Thoracic aorta (tissue), 2 donors: ENCODE measurements at regions not wholly inside any gene's neighbourhood (a gene's known extent, or its start where the extent isn't known, plus 50 kb on each side); places are given as distances from the start of the nearest gene placed in this dataset.

Experiments used
- ATAC-seq: fragments of 150-250 bp; one replicate; pipeline ENCODE4 v1.8.0; 2017; ENCODE audit warnings: low read depth; ENCODE audit not compliant: insufficient number of reproducible peaks, low FRiP score
- DNase-seq: peaks from one replicate; pipeline ENCODE4 v3.0.0-alpha.2; 2020; ENCODE audit warnings: low spot score
- H3K27ac ChIP-seq, 2 donors: fragments of 200-600 bp; sonication (generic); 1 replicate in 1 of 2; 2 replicates in 1 of 2; pipeline ENCODE4 v1.5.1; 2016; ENCODE audit warnings: mild to moderate bottlenecking in 2 of 2, moderate library complexity in 2 of 2
- H3K27me3 ChIP-seq: fragments of 200-600 bp; sonication (generic); replicated peaks from 2 replicates; pipeline ENCODE4 v1.6.0; 2016; ENCODE audit warnings: mild to moderate bottlenecking; ENCODE audit not compliant: insufficient read depth
- H3K36me3 ChIP-seq: fragments of 200-600 bp; sonication (generic); one replicate; pipeline ENCODE4 v1.5.1; 2016
- H3K4me1 ChIP-seq, 2 donors: fragments of 200-600 bp; sonication (generic); 1 replicate in 1 of 2; 2 replicates in 1 of 2; pipeline versions ENCODE4 v1.5.1 to v1.6.0; 2016; ENCODE audit warnings: low read depth in 2 of 2, mild to moderate bottlenecking in 1 of 2; ENCODE audit not compliant: control insufficient read depth in 1 of 2
- H3K4me3 ChIP-seq: fragments of 200-600 bp; sonication (generic); 2 replicates; pipeline ENCODE4 v1.5.1; 2016; ENCODE audit warnings: mild to moderate bottlenecking
- H3K9me3 ChIP-seq: fragments of 200-600 bp; sonication (generic); 2 replicates; pipeline ENCODE4 v1.5.1; 2016
- CTCF ChIP-seq: fragments of 200-600 bp; sonication (generic); IDR thresholded peaks from one replicate; pipeline ENCODE4 v1.5.1; 2019; ENCODE audit warnings: antibody characterized with exemption

GRCh38 chr17:70527364-70527888 lies 358.1 kb downstream of the KCNJ2 start:
- H3K4me1 ChIP-seq, result peaks cover 0 to 9% of the 10 kb centered on the region in 2 donors
- H3K36me3 ChIP-seq, result no peaks in the 10 kb centered on the region
- no peaks in the 10 kb centered on the region for H3K9me3 ChIP-seq
- no peak overlapping the region for H3K27ac ChIP-seq
- ATAC-seq (no peak), DNase-seq (no peak)
- H3K27me3 ChIP-seq, result no peaks in the 10 kb centered on the region
- no peak overlapping the region for H3K4me3 ChIP-seq
- no peak for TF ChIP-seq CTCF

GRCh38 chr17:70533427-70533826 lies 364.1 kb downstream of the KCNJ2 start:
- Histone ChIP-seq H3K4me1 (no peaks in the 10 kb centered on the region), H3K9me3 (no peaks in the 10 kb centered on the region), H3K36me3 (no peaks in the 10 kb centered on the region), H3K27me3 (no peaks in the 10 kb centered on the region), H3K27ac (no peak overlapping the region), H3K4me3 (no peak overlapping the region)
- TF ChIP-seq CTCF, result no peak
- DNase-seq (no peak), ATAC-seq (no peak)

- Histone ChIP-seq H3K27ac (no peak overlapping the region), H3K4me3 (no peak overlapping the region), H3K9me3 (no peaks in the 10 kb centered on the region), H3K36me3 (no peaks in the 10 kb centered on the region), H3K27me3 (no peaks in the 10 kb centered on the region), H3K4me1 (no peaks in the 10 kb centered on the region)
- ATAC-seq (no peak), DNase-seq (no peak)
- no peak for TF ChIP-seq CTCF
Observed at GRCh38 chr17:70535986-70536385, 366.7 kb downstream of the KCNJ2 start.

- TF ChIP-seq CTCF, result no peak
- no peaks in the 10 kb centered on the region for H3K36me3 ChIP-seq
- no peaks in the 10 kb centered on the region for H3K9me3 ChIP-seq
- no peak for ATAC-seq
- no peak overlapping the region for H3K4me3 ChIP-seq
- H3K27ac ChIP-seq, result no peak overlapping the region
- H3K4me1 ChIP-seq, result no peaks in the 10 kb centered on the region
- DNase-seq, result no peak
- H3K27me3 ChIP-seq, result no peaks in the 10 kb centered on the region
Observed at GRCh38 chr17:70539132-70539924, 370.0 kb downstream of the KCNJ2 start.

GRCh38 chr17:70542876-70543275 lies 373.5 kb downstream of the KCNJ2 start:
- no peak overlapping the region for H3K27ac ChIP-seq
- DNase-seq (no peak), ATAC-seq (no peak)
- TF ChIP-seq CTCF, result no peak
- no peaks in the 10 kb centered on the region for H3K4me1 ChIP-seq
- no peaks in the 10 kb centered on the region for H3K36me3 ChIP-seq
- no peaks in the 10 kb centered on the region for H3K27me3 ChIP-seq
- no peaks in the 10 kb centered on the region for H3K9me3 ChIP-seq
- no peak overlapping the region for H3K4me3 ChIP-seq
